GM04503 (cell line): ENCODE measurements at regions not wholly inside any gene's neighbourhood (a gene's known extent, or its start where the extent isn't known, plus 50 kb on each side); places are given as distances from the start of the nearest gene placed in this dataset.

Experiments
- DNase-seq: peaks from one replicate; pipeline ENCODE4 v3.0.0-alpha.2; 2012; ENCODE audit warnings: low read depth

GRCh38 chr13:64075543-64076271 lies 2660.1 kb upstream of the PCDH20 start:
- no peak for DNase-seq

DNA sequence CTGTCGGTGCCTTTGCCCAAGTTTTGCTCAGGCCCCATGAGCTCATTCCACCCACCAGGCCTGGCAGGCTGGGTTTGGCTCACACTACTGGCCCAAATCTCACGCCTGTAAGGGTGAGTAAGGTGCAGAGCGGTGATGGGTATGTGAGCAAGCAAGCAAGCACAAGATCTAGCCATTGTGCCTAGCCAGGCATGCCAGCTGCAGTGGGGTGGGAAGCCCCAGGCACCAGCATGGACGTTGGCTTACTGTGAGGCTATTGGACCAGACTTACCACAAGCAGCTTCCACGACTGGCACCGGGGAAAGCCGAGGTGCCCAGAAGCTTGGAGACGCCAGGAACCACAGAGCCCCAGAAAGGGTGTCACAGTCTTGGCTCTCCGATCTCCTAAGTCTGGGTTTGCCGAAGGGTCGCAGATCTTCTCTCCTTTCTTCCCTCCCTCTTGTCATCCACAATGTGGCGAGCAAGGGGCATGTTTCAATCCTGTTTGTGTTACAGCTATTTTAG lies 2659.4 kb upstream of the PCDH20 start:
- no peak for DNase-seq

GRCh38 chr13:64073203-64073602 lies 2657.6 kb upstream of the PCDH20 start:
- DNase-seq, result no peak

- DNase-seq, result no peak
Measured at GRCh38 chr13:64071352-64071751, 2655.7 kb upstream of the PCDH20 start.

GRCh38 chr13:64069892-64070291 lies 2654.2 kb upstream of the PCDH20 start:
- DNase-seq, result no peak

- no peak for DNase-seq
Measured at GRCh38 chr13:64066711-64067110, 2651.1 kb upstream of the PCDH20 start.

GRCh38 chr13:64061649-64062048 lies 2646.0 kb upstream of the PCDH20 start:
- no peak for DNase-seq

GRCh38 chr13:64057372-64058020 lies 2641.8 kb upstream of the PCDH20 start:
- no peak for DNase-seq

DNA sequence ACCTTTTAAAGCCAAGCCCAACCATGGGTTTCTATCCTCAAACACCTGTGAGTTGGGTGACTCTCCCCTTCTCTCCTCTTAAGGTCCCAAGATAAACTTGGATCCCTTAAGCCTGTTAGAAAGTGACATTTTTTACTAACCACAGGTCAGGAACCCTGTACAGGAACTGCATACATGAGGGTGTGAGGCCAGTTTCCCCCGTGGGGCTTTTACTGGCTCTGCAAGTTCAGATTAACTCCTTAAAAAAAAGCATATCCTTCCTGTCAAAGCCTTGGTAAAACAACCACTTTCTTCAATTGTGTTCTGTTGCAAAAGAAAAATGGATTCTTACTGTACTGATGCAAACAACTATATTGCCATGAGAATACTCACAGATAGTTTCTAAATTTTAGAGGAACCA lies 2638.7 kb upstream of the PCDH20 start:
- no peak for DNase-seq

DNA sequence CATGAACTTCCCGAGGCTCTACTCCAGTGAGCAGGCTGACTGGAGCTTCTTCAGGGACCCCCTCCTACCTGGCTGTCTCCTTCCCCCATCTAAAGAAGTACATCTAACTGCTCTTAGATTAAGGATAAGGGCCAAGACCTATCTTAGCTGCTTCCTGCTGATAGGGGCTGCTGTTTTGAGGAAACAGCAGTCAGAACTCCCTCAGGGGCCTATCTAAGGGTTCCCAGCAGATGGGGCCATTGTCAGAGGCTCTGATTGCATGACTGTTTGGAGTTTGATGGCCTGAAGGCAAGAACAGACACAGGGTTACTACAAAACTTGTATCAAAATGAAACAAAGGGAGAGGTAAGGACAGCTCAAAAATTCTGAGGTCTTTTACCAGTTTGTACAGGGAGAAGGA lies 2636.9 kb upstream of the PCDH20 start:
- DNase-seq, result no peak

DNA sequence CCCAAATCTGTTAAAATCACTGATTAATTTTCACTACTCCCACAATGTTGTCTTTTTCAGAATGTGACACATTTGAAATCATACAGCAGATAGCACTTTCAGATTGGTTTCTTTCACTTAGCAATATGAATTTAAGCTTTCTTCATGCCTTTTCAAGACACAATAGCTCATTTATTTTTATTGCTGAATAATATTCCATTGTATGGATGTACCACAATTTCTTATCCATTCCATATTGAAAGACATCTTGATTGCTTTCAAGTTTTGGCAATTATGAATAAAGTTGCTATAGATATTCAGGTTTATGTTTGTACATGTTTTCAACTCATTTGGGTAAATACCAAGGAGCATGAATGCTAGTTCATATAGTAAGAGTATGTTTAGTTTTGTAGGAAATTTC lies 2635.6 kb upstream of the PCDH20 start:
- DNase-seq, result no peak

- DNase-seq, result no peak
Measured at GRCh38 chr13:64041296-64041695, 2625.6 kb upstream of the PCDH20 start.

DNA sequence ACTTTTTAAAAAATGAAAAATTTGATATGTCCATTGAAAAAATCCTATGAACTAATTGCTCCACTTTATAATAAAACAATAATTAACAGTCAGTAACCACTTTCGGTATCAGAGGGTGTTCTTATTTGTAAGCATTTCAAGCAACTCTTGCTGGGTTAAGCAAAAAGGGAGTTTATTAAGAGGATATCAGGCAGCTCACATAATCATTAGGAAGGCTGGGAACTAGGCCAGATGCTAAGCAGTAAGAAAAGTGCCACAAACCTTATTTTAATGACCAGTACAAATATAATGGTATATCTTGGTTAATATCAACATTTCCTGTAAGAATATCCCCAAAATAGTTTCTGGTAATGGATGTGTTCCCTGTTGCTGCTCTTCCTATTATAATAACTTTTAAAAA lies 2618.3 kb upstream of the PCDH20 start:
- DNase-seq, result no peak

- DNase-seq, result no peak
Measured at GRCh38 chr13:64029343-64030093, 2613.9 kb upstream of the PCDH20 start.

- no peak for DNase-seq
Measured at GRCh38 chr13:64028551-64028950, 2612.9 kb upstream of the PCDH20 start.

GRCh38 chr13:64020126-64020525 lies 2604.5 kb upstream of the PCDH20 start:
- DNase-seq, result no peak

- DNase-seq, result no peak
Measured at GRCh38 chr13:64007339-64007738, 2591.7 kb upstream of the PCDH20 start.

- DNase-seq, result no peak
Measured at GRCh38 chr13:64000321-64000720, 2584.7 kb upstream of the PCDH20 start.

DNA sequence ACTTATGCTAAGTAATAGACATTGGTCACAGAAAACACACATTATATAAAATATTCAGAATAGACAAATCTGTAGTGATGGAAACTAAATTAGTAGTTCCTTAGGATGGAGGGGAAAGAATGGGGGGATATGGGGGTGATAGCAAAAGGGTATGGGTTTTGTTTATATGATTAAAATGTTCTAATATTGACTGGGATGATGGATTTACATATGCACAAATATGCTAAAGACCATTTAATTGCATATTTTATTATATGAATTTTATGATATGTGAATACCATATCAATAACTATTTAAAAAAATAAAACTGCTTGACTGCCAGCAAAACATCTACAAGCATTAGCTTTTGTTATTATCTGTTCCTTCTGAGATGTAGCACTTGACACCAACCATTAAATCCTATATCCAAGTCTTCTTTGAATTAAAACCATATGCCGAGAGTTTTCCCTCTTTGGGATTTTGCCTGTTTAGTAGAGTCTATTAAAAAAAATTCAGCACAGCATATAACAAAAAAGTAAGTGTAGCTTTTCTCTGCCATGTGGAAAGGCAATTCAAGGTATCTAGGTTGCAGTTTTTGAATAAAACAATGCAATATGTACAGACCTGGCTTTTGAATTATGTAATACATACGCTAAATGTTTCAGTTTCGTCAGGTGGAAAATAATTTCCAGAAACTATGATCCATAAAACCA lies 2584.1 kb upstream of the PCDH20 start:
- DNase-seq, result no peak

DNA sequence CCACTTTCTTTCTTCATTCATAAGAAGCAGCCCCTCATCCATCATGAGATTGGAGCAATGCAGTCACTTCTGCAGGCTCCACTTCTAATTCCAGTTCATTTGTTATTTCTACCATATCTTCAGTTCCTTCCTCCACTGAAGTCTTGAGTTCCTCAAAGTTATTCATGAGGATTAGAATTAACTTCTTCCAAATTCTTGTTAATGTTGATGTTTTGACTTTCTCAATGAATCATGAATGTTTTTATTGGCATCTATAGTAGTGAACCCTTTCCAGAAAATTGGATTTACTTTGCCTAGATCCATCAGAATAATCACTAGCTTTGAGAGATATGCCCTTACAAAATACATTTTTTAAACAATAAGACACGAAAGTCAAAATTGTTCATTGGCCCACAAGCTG lies 2567.7 kb upstream of the PCDH20 start:
- DNase-seq, result no peak

- no peak for DNase-seq
Measured at GRCh38 chr13:63979951-63980350, 2564.3 kb upstream of the PCDH20 start.

- DNase-seq, result no peak
Measured at GRCh38 chr13:63972328-63972727, 2556.7 kb upstream of the PCDH20 start.
